SK-N-DZ (cell line): ENCODE measurements at regions not wholly inside any gene's neighbourhood (a gene's known extent, or its start where the extent isn't known, plus 50 kb on each side); places are given as distances from the start of the nearest gene placed in this dataset.

Experiments used
- DNase-seq: peaks from one replicate; pipeline ENCODE4 v3.0.0-alpha.2; 2015; ENCODE audit warnings: low spot score

GRCh38 chr16:81185416-81185815 lies 53.1 kb upstream of the BCO1 start:
- DNase-seq = no peak

- DNase-seq = peak; percentile 88
Measured at GRCh38 chr16:81181013-81181720, 57.3 kb upstream of the BCO1 start.

GRCh38 chr16:81180578-81180977 lies 57.9 kb upstream of the BCO1 start:
- no peak for DNase-seq

- DNase-seq = no peak
Measured at GRCh38 chr16:81179219-81179618, 59.3 kb upstream of the BCO1 start.

- DNase-seq = no peak
Measured at GRCh38 chr16:81175325-81175891, 63.1 kb upstream of the BCO1 start.

GRCh38 chr16:81174644-81175324 lies 63.7 kb upstream of the BCO1 start:
- DNase-seq = no peak

- DNase-seq = no peak
Measured at GRCh38 chr16:81172769-81173658, 65.5 kb upstream of the BCO1 start.

GRCh38 chr16:81170824-81171223 lies 67.7 kb upstream of the BCO1 start:
- no peak for DNase-seq

- no peak for DNase-seq
Measured at GRCh38 chr16:81168406-81168805, 70.1 kb upstream of the BCO1 start.

- no peak for DNase-seq
Measured at GRCh38 chr16:81167851-81168250, 70.6 kb upstream of the BCO1 start.

GRCh38 chr16:81166417-81167300 lies 70.5 kb upstream of the GCSH start:
- no peak for DNase-seq

- DNase-seq = no peak
Measured at GRCh38 chr16:81165411-81166097, 69.4 kb upstream of the GCSH start.

- no peak for DNase-seq
Measured at GRCh38 chr16:81164958-81165357, 68.8 kb upstream of the GCSH start.

GRCh38 chr16:81164481-81164880 lies 68.3 kb upstream of the GCSH start:
- no peak for DNase-seq

- DNase-seq = no peak
Measured at GRCh38 chr16:81163671-81164070, 67.5 kb upstream of the GCSH start.

GRCh38 chr16:81158964-81159363 lies 62.8 kb upstream of the GCSH start:
- DNase-seq = no peak

GRCh38 chr16:81155769-81156168 lies 59.6 kb upstream of the GCSH start:
- DNase-seq = no peak

- DNase-seq = no peak
Measured at GRCh38 chr16:81151648-81152310, 55.6 kb upstream of the GCSH start.

GRCh38 chr16:81149614-81150013 lies 53.4 kb upstream of the GCSH start:
- peak; percentile 50 for DNase-seq

GRCh38 chr16:81148277-81148676 lies 52.1 kb upstream of the GCSH start:
- no peak for DNase-seq
